ENCODE measurements at regions not wholly inside any gene's neighbourhood (a gene's known extent, or its start where the extent isn't known, plus 50 kb on each side); places are given as distances from the start of the nearest gene placed in this dataset.

- TF ChIP-seq CTCF (IDR thresholded peaks at IDR 0.05; ENCODE audit: insufficient read depth, low read length, poor library complexity, severe bottlenecking) (no peak), EZH2phosphoT487 (conservative IDR thresholded peaks at IDR 0.05; ENCODE audit: low read length) (no peak)
Measured at GRCh38 chr12:97927977-97928376, 465.4 kb downstream of the RMST start.
